Umbilical cord (tissue), 1 donor: ENCODE measurements at regions not wholly inside any gene's neighbourhood (a gene's known extent, or its start where the extent isn't known, plus 50 kb on each side); places are given as distances from the start of the nearest gene placed in this dataset.
A peak's percentile ranks its signal among the peaks of the same experiment; 100 is the strongest.
"Not testable (repeated sequence)": the region's sequence is repeated elsewhere in the genome, so short reads cannot be mapped to it uniquely, and the experiment has no call there.

Experiments used
- DNase-seq: peaks from one replicate; pipeline ENCODE4 v3.0.0-alpha.2; 2015; ENCODE audit warnings: low spot score

DNA sequence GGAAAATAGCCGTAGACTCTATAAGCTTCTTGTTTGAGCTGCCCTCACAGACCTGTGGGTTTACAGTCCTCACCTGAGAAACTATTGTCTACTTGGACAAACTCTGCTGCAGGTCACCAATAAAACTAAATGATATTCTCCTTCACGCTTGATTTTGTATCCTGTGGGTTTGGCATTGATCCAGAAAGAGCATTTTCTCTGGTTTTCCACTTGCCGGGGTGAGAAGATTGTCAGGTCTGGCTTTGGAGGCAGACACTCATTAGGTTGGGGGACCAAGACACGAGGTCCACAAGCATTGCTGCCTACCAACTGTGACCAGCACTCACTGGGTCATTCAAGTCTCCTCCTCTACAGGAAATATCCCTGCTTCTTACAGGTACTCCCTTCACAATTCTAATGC lies 68.5 kb downstream of the CDC14C start:
- no peak for DNase-seq

DNA sequence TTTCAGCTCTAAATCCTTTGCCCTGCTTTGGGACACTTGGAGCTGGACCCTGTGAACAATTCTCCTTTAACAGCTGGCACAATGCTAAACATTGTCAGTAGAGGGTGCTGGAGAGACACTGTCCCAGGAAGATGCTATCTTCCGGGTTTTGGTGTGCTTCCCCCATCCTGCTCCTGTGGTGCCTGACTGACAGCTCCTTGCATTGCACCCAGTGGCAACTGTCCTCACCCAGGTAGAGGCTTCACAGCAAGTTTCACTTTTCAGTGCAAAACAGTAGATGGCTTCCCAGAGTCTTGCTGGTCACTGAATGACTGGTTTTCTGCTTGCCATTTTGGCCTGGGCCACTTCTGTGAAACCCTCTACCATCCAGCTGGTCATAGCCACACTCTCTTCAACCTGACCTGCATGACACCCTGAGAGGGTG lies 77.3 kb downstream of the CDC14C start:
- DNase-seq, result no peak

DNA sequence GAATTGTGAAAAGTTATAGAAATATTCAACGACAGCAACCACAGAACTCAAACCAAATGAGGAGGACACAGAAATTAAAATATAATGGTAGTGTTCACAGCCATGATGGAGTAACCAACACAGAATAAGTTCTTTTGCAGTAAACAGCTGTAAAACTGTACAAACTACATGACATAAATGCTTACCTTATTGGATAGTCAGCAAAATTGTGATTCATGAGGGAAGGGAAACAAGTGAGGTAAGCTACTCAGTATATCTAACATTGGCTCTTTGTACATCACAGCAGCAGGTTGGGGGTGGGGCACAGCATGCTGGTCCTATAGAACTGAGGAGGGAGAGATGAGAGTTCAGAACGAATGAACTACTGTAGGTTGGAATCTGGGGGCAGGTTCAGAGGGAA lies 86.4 kb downstream of the CDC14C start:
- no peak for DNase-seq

DNA sequence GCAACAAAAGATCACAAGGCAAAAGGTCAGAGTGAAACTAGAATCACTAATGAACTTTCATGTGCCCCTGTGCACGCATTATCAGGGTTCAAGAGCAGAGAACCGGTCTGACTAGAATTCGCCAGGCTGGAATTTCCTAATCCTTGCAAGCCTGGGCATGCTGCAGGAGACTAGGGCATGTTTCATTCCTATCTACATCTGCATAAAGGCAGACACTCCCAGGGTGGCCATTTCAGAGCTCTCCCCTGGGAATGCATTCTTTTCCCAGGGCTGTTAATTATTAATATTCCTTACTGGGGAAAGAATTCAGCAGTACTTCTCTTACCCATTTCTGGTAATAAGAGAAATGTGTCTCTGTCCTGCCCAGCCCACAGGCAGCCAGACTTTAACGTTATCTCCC lies 90.5 kb downstream of the CDC14C start:
- DNase-seq, result no peak

DNA sequence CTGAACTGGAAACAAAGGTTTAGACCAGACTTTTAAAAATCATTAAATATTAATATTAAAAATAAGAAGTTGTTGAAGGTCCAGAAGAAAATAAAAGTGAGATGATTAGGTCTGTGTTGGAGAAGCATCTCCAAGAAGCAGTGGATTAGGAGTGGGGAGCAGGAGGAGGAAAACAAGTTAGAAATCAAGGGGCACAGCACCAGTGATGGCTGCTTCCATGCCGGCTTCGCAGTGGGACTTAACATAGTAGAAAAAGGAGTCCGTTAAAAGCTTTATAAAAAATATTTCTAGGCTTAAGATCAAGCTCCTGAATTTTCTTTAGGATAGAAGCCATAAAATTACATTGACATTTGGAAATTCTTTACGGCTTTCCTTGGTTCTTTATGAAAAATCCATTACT lies 95.8 kb downstream of the CDC14C start:
- no peak for DNase-seq

DNA sequence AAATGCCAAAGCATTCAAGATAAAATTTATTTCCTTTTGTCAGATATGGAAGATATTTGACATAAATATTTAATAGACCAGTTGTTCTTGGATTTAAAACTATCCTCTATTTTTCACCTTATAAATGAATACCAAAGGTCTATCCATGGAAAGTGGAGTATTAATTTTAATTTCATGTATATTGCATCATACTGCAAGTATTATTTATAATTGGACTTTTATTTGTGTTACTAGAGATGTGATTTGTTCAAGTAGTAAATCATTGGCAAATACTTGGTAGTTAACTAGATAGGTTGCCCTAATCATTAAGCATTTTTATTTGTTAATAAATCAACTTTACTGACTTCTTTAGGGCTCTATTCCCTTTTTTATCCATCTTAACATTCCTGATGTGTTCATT lies 98.1 kb downstream of the CDC14C start:
- DNase-seq, result no peak

DNA sequence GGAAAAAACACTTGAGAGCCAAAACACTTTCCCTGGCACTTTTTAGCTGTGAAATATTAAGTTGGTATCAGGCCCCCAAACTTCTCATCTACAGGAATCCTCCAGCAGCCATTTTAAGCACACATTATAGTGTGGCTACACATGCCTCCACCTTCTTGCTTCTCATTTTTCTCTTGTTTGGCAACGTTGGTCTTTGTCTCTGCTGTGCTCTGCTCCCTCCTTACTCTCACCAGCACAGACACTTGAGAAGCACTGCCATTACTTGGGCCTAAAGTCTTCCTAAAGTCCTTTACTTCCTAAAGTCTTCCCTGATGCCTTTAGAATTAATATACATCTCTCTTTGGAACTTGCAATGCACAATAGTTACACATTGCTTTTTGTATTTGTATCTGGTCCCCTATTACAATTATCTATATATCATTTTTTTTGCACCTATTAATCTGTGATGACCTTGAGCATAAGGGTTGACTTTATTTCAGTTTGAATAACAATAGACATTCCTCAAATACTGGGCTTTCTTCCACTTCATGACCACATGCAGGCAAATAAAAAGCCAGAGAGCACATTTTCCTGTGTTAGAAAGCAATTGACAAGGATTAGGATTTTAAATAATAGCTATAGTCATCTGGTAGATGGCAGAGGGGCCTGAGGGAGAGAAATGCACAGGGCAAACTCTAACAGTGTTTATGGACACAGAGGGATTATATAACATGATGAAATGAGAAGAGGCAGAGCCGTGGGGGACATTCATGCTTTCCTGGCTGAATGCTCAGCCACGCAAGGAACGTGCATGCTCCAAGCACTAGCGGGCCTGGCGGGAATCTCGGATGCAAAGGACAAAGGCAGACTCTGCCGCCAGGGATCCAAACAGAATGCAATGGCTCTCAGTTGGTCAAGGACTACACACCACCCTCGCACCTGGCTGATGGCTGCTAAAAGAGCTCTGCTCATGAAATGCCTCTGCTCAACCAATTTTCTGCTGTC lies 99.3 kb downstream of the CDC14C start:
- no peak for DNase-seq

DNA sequence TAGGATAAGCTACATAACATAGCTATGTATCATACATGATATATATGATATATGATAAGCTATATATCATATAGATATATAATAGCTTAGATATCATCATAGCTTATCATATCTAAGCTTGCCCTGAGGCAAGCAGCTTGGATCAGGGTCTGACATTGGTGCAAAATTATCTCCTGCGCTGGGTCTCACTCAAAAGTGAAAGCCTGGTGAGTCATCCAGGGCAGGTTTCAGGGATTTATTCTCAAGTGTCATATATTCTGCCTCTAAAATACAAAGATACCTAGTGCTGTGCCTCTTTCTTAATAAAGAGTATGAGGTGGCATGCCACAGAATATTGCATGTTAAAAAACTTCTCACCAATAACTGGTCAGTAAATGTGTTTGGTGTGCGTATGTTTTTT lies 105.9 kb downstream of the CDC14C start:
- DNase-seq, result no peak

DNA sequence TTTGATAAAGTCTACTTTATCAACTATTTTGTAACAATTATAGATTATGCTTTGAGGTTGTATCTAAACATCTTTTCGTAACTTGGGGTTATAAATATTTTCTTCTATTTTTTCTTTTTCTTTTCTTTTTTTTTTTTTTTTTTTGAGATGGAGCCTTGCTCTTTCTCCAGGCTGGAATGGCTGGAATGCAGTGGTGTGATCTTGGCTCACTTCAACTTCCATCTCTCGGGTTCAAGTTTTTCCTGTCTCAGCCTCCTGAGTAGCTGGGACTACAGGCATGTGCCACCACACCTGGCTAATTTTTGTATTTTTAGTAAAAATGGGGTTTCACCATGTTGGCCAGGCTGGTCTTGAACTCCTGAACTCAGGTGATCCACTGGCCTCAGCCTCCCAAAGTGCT lies 108.8 kb downstream of the CDC14C start:
- not testable (repeated sequence) for DNase-seq

DNA sequence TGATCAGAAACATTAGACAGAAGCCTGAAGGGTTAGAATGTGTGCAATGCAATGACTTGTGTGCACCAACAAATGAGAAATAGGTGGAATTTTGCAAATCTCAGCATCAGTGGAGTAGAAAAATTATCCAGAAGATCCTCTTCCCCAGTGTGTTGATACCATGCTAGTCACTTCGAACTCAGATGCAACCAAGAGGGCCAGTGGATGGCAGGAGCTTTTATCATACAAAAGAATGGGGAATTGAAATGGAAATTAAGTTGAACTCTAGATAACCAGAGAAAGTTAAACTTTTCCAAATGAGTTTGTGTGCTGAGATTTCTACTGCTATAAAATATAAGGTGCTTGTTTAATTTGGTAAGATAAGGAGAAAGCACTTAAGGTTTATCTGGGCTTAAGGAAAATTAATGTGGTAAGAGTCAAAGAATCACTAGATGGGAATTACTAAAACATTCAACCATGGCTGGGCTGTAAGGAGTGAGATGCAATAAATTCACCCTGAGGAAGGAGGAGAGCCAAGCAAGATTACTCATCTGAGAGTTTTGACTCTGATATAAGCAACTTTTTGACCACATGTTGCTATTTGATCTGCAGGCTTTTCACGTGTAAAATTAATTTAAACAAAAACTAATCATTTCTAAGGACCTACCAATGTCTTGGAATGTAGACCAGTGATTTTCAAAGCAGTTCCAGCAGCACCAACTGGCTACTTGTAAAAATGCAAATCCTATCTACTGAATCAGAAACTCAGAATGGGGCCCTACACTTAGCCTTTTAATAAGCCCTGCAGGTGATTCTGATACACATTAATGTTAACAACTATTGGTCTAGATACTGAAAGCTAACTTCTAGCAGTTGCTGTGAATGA lies 113.2 kb downstream of the CDC14C start:
- peak; percentile 1 for DNase-seq

DNA sequence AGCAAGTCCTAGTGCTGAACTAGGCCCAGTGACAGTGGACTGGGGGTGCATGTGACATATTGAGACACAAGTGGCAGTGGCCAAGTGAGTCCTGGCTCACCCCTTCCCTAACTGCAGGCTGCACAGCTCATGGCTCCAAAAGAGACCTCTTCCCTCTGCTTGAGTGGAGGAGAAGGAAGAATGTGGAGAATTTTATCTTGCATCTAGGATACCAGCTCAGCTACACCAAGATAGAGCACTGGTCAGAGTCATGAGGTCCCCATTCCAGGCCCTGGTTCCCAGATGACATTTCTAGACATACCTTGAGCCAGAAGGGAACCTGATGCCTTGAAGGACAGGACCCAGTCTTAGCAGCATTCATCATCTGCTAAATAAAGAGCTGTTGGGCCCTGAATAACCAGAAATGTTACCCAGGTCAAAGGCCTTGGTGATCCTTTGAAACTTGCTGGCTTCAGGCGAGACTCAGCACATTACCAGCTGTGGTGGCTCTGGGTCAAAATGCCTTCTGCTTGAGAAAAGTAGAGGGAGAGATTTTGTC lies 114.5 kb downstream of the CDC14C start:
- DNase-seq, result no peak

DNA sequence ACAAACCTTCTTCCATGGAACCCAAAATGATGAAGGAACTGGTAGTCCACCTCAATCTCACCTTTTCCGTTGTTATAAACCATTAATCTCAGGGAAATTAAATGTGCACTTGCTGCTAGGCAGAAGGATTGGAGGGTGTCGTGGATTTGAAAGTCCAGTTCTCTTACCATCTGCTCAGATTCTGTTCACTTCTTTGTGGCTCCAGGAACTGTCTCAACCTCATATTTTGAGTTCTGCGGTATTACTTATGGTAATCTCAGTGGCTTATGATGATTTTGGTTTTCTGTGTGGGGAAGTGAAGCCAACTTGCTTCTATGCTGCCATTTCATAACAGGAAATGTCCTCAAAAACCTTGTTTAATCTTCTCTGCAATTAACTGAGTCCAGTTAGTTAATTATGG lies 136.4 kb downstream of the CDC14C start:
- no peak for DNase-seq

DNA sequence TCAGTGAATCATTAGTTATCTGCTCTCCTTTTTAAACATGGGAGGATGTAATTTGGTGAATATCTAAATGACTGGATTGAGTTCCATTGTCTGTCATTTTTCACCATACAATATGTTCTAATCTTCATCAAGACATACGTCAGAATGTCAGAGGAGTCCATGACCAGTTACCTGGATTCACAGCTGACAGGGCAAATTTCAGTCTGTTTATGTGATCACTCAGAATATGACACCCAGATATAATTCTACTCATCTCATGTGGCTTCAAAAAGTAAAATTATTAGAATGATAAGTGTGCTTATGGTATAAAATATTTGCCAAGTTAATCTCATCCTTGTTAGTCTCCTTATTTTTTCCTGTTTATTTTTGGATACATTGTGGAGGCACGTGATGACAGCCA lies 150.2 kb downstream of the CDC14C start:
- no peak for DNase-seq

DNA sequence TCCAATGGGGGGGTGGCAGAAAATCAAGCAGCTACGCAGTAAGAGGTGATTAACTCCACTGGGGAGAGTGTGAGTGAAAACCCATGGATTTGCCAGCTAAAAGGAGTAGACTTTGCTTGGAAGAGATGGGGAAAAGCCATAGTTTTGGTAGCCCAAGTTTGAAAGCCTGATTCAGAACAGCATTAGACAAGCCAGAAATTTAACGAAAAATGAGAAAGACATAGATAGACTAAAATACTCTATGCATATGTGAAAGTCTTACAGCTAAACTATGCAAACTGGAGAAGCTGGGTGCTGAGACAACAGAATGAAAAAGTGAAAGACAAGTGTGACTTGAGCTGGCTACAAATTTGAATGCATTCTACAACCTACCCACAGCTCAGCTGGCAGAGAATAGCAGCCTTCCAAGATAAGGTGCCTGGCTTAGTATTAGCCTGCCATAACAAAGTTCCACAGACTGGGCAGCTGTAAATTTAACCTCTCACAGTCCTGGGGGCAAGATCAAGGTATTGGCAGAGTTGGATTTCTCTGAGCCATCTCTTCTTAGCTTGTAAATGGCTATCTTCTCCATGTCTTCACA lies 156.6 kb downstream of the CDC14C start:
- no peak for DNase-seq

DNA sequence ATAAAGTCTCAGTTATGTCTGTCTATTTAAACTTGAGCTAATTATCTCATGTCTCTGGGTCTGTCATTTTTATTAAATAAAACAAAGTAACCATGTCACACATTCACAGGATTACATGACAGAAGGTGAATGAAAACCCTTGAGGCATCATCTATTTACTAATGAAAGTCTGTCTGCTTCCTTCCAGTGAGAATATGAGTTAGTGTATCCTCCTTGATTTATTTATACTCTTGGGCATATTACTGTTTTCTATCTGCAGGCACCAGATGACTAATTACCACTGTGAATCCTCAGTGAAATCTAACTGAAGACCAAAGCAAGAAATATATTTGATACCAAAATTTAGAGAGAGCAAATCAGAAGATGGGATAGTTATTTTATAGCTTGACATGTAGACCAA lies 163.7 kb downstream of the CDC14C start:
- DNase-seq, result no peak

DNA sequence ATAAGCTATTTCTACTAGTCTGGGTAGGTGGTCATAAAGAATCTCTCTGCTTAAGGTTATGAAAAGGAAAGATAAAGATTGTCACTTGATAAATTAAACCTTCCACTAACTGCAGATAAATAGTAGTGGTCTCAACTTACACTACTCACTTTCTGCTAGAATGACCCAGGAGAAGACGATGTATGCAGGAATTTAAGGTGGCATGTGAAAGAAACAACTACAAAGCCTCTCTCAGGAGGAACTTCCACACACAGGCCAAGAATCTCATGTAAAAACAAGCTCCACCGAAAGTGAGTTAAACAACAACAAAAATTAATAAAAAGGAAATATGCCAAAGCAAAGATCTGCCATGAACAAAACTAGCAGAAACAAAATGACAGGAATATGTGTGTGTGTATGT lies 165.4 kb downstream of the CDC14C start:
- no peak for DNase-seq

DNA sequence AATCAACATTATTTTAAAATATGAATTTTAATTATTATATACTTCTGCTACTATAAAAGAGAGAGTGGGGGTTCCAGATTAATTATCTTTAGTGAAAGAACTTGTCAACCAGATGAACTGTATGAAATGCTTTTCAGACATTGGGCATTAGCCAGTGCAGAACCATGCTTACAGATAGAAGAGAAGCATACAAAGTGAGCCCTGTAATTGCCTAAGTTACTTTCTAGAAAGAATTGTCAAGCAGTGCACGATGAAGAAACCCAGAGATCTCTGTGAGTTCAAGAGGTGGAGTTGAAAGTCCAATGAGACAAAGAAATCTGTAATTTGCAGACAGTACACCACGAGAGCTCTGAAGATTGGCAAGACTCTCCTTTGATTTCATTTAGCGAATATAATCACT lies 166.7 kb downstream of the CDC14C start:
- DNase-seq, result no peak

DNA sequence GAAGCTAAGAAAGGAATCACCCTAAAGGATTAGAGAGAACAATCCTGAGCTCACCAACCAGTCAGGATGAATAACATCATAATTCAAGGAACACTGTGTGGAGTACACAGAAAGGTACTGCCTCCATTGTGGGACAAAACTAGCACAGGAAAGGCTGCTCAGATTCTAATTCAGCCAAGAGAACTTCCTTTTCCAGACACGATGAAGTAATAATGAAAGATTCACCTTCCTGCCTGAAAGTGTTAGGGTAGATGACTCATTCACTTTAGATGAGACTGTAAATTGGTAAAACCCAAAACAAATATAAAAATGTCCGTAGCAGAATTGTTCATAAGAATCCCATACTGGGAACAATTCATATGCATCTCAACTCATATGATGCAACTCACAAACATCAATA lies 167.2 kb downstream of the CDC14C start:
- no peak for DNase-seq

DNA sequence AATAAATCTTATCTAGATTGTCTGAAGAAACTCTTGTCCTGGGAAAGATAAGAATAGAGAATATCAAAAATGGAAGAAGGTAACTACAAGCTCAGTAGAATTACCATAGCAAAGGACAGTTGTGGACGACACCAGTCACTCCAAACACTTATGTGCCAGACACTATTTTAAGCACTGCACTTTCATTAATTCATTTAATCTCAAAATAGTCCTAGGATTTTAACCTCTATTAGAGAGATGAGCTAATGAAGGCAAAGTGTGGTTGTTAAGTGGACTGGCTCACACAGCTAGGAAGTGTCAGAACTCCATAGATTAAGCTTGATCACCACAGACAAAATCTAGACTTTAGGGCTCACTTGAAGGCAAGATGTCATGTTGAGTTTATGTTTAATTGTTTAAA lies 168.9 kb downstream of the CDC14C start:
- no peak for DNase-seq

DNA sequence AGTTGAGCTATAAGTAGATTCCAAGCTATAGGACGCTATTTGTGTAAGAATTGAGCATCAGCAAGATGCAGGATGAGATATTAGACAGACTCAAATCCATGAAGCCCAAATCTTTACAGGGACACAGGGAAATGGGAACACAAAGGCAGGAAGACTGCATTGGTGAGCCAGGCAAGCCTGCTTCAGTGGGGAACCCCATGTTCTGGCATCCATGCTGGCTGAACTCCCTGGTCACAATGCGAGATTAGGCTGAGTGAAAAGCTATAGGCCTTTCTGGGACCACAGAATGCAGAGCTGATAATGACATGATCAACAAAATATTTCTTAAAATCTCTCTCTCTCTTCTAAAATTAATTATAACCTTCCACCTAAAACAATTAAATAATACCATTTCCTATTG lies 170.5 kb downstream of the CDC14C start:
- DNase-seq, result no peak

DNA sequence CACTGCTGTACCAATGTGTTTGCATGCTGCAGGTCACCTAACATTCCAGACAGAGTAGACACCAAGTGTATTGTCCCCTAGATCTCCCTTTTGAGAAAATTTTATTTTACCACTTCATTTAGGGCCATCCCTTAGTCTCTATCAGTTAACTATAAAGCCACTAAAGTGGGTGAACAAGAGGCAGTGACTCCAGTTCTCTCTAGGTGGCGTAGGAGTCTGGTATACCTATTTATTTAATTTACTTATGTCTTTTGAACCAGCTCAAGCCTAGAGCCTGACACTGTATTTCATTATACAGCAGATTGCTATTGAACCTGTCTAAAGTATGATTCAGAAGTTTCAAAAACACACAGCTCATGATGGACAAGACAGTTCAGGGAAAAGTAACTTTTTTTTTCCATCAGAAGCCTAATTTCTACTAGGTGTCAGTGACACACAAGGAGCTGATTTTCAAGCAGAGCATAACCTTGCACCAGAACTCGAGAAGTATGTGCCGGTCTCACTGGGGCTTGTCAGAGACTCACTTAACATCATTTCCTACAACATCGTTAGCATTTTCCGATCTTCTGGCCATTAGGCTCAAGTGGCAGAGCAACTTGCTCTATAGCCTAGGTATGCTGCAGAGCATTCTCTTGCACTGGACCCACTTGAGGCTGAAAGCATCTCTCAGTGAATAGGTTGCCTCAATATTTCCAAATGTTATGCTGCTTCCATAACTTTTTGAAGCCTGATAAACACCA lies 175.4 kb downstream of the CDC14C start:
- no peak for DNase-seq
